Panc1 (cell line): ENCODE measurements at regions not wholly inside any gene's neighbourhood (a gene's known extent, or its start where the extent isn't known, plus 50 kb on each side); places are given as distances from the start of the nearest gene placed in this dataset.

Experiments
- ATAC-seq: fragments of 200-7000 bp; cut with Tn5 transposase; 2 replicates; pipeline ENCODE4 v1.9.1; 2020; ENCODE audit warnings: mild to moderate bottlenecking, moderate library complexity
- BruUV-seq: library from RNA; stranded (reverse); fragments of 400-500 nt; replicated peaks from 2 replicates; lab custom pipeline; 2021; lab: Mats Ljungman, UMichigan
- CTCF ChIA-PET: fragments of 300-600 bp; sonication (Branson Sonifier 250); formaldehyde crosslinking; loops from one replicate; lab custom pipeline; 2022; ENCODE audit warnings: antibody characterized with exemption; lab: Charles Lee
- POLR2A ChIA-PET: fragments of 300-600 bp; sonication (Branson Sonifier 250); formaldehyde crosslinking; loops from one replicate; lab custom pipeline; 2022; ENCODE audit warnings: antibody characterized with exemption; lab: Charles Lee
- DNase-seq: peaks from one replicate; pipeline ENCODE4 v3.0.0-alpha.2; 2010; ENCODE audit warnings: low read depth, low spot score
- H3K27ac ChIP-seq: 2 replicates; pipeline ENCODE4 v1.5.1; 2011; ENCODE audit warnings: mild to moderate bottlenecking, low read length, inconsistent platforms
- H3K27me3 ChIP-seq: fragments of 200-500 bp; sonication (Bioruptor generic); 2 replicates; pipeline ENCODE4 v1.6.0; 2014; ENCODE audit warnings: low read length, inconsistent platforms; ENCODE audit not compliant: control insufficient read depth, insufficient read depth
- H3K36me3 ChIP-seq: fragments of 200-500 bp; sonication (Bioruptor generic); 2 replicates; pipeline ENCODE4 v1.5.1; 2014; ENCODE audit warnings: inconsistent platforms, mild to moderate bottlenecking, low read length, moderate library complexity; ENCODE audit not compliant: control insufficient read depth, insufficient read depth
- H3K4me1 ChIP-seq: 2 replicates; pipeline ENCODE4 v1.5.1; 2011; ENCODE audit warnings: inconsistent platforms, mild to moderate bottlenecking, low read length, moderate library complexity; ENCODE audit not compliant: control insufficient read depth, insufficient read depth
- H3K4me3 ChIP-seq, 2 experiments: 2 replicates each; pipeline ENCODE4 v1.5.1; 2011 to 2012; ENCODE audit warnings: low read depth in 2 of 2, low read length in 2 of 2, mild to moderate bottlenecking in 2 of 2, inconsistent platforms in 1 of 2, moderate library complexity in 1 of 2
- H3K9me3 ChIP-seq: fragments of 200-500 bp; sonication (Bioruptor generic); 2 replicates; pipeline ENCODE4 v1.5.1; 2014; ENCODE audit warnings: low read depth, mild to moderate bottlenecking, inconsistent platforms, low read length, moderate library complexity; ENCODE audit not compliant: control insufficient read depth, insufficient read depth
- CTCF ChIP-seq: fragments of 450-650 bp; IDR thresholded peaks from 2 replicates; pipeline ENCODE4 v1.5.1; 2017; ENCODE audit warnings: mild to moderate bottlenecking
- POLR2AphosphoS5 ChIP-seq: IDR thresholded peaks from 2 replicates; pipeline ENCODE4 v1.6.1; 2012; ENCODE audit warnings: mild to moderate bottlenecking, low read depth, low read length, moderate library complexity
- REST ChIP-seq, 2 experiments: IDR thresholded peaks; 2 replicates each; pipeline ENCODE4 v1.6.1; 2011 to 2012; ENCODE audit warnings: low read depth in 2 of 2, control low read depth in 1 of 2, low read length in 1 of 2, mild to moderate bottlenecking in 1 of 2, moderate library complexity in 1 of 2; ENCODE audit not compliant: insufficient read depth in 1 of 2
- SIN3A ChIP-seq: IDR thresholded peaks from 2 replicates; pipeline ENCODE4 v1.6.1; 2012; ENCODE audit warnings: low read depth, mild to moderate bottlenecking, low read length, moderate library complexity, borderline replicate concordance; ENCODE audit not compliant: insufficient read depth
- TCF7L2 ChIP-seq: IDR thresholded peaks from 2 replicates; pipeline ENCODE4 v1.6.1; 2011; ENCODE audit warnings: mild to moderate bottlenecking, low read depth, low read length, inconsistent platforms
- in situ Hi-C: cut with HindIII; loops from 2 replicates; pipeline ENCODE4 v1.10.0; 2016; ENCODE audit warnings: low sequenced_read_pairs, low pct_unique_long_range_greater_than_20kb
- intact Hi-C: fragments of 100-400 bp; cut with micrococcal nuclease; formaldehyde crosslinking; loops from one replicate; pipeline ENCODE4 v1.10.0; 2022; ENCODE audit not compliant: unreplicated experiment

GRCh38 chr2:121818546-121818945, 63.1 kb downstream of the TSN start:
- H3K9me3 ChIP-seq, result no peaks in the 10 kb centered on the region
- in situ Hi-C loops, result no loop called here
- no peaks in the 10 kb centered on the region for H3K36me3 ChIP-seq
- no peak overlapping the region for H3K27ac ChIP-seq
- ATAC-seq (no peak), DNase-seq (no peak)
- H3K4me3 ChIP-seq, result no peak overlapping the region
- H3K4me1 ChIP-seq, result no peaks in the 10 kb centered on the region
- intact Hi-C loops, result loop anchor here (10.0 kb wide), 1 partner anchor 146 kb away; no protein-coding TSS in a partner anchor
- ChIA-PET CTCF (no interaction called here), POLR2A (no interaction called here)
- no peaks in the 10 kb centered on the region; the same call in 1 of the 2 replicates for H3K27me3 ChIP-seq
- TF ChIP-seq TCF7L2 (no peak), SIN3A (no peak), POLR2AphosphoS5 (no peak), REST (IDR thresholded peaks at IDR 0.05; ENCODE audit: insufficient read depth in 1 of 2, low read depth in 2 of 2, low read length in 1 of 2) (no peak), CTCF (no peak)
- BruUV-seq, result no TSS peak

- CTCF ChIA-PET, result no interaction called here
- Histone ChIP-seq H3K27ac (no peak overlapping the region), H3K9me3 (no peaks in the 10 kb centered on the region), H3K4me1 (no peaks in the 10 kb centered on the region), H3K36me3 (no peaks in the 10 kb centered on the region), H3K4me3 (no peak overlapping the region), H3K27me3 (no peaks in the 10 kb centered on the region; the same call in 1 of the 2 replicates)
- BruUV-seq, result no TSS peak
- TF ChIP-seq SIN3A, result no peak
- TF ChIP-seq CTCF, result no peak
- no peak for TF ChIP-seq REST (IDR thresholded peaks at IDR 0.05; ENCODE audit: insufficient read depth in 1 of 2, low read depth in 2 of 2, low read length in 1 of 2)
- TF ChIP-seq TCF7L2, result no peak
- TF ChIP-seq POLR2AphosphoS5, result no peak
- POLR2A ChIA-PET, result no interaction called here
- intact Hi-C loops (loop anchor here (10.0 kb wide), 1 partner anchor 145 kb away; no protein-coding TSS in a partner anchor), in situ Hi-C loops (no loop called here)
- DNase-seq (no peak), ATAC-seq (no peak)
Measured at GRCh38 chr2:121819846-121820245, 64.4 kb downstream of the TSN start.
